Keratinocyte (primary cell): ENCODE measurements at regions not wholly inside any gene's neighbourhood (a gene's known extent, or its start where the extent isn't known, plus 50 kb on each side); places are given as distances from the start of the nearest gene placed in this dataset.

Experiments used
- DNase-seq: peaks from one replicate; pipeline ENCODE4 v3.0.0-alpha.2; 2011; ENCODE audit warnings: low read depth, missing footprints, low spot score
- FAIRE-seq: peaks from 2 replicates; lab custom pipeline; 2011; peaks lifted over from hg19 to GRCh38; lab: Jason Lieb, UNC
- H2AFZ ChIP-seq: 2 replicates; pipeline ENCODE4 v1.6.0; 2012; ENCODE audit warnings: low read length, control low read depth, inconsistent platforms; ENCODE audit not compliant: control insufficient read depth
- H3K27ac ChIP-seq: 2 replicates; pipeline ENCODE4 v1.5.1; 2011; ENCODE audit warnings: low read length; ENCODE audit not compliant: control insufficient read depth, insufficient read depth
- H3K27me3 ChIP-seq: 3 replicates; pipeline ENCODE4 v1.6.0; 2011; ENCODE audit warnings: low read length; ENCODE audit not compliant: control insufficient read depth, insufficient read depth; ENCODE audit errors: extremely low read depth
- H3K36me3 ChIP-seq, 2 experiments: 2 replicates in 1 of 2; 3 replicates in 1 of 2; pipeline ENCODE4 v1.5.1; 2011; ENCODE audit warnings: low read length in 2 of 2, mild to moderate bottlenecking in 1 of 2; ENCODE audit not compliant: control insufficient read depth in 2 of 2, insufficient read depth in 2 of 2; ENCODE audit errors: extremely low read depth in 1 of 2
- H3K4me1 ChIP-seq: 3 replicates; pipeline ENCODE4 v1.5.1; 2011; ENCODE audit warnings: low read length; ENCODE audit not compliant: control insufficient read depth, insufficient read depth; ENCODE audit errors: extremely low read depth
- H3K4me2 ChIP-seq: 3 replicates; pipeline ENCODE4 v1.6.0; 2011; ENCODE audit warnings: low read depth, low read length; ENCODE audit not compliant: control insufficient read depth, insufficient read depth; ENCODE audit errors: extremely low read depth
- H3K4me3 ChIP-seq, 3 experiments: fragments of 200-600 bp in 1 of 3; sonication (generic) in 1 of 3; 2 replicates in 2 of 3; 3 replicates in 1 of 3; pipeline ENCODE4 v1.5.1; 2011 to 2016; ENCODE audit warnings: low read length in 3 of 3, mild to moderate bottlenecking in 3 of 3, control low read depth in 2 of 3, inconsistent platforms in 1 of 3, low read depth in 1 of 3, mixed read lengths in 1 of 3, mixed run types in 1 of 3, moderate library complexity in 1 of 3; ENCODE audit not compliant: control insufficient read depth in 2 of 3, insufficient read depth in 2 of 3; ENCODE audit errors: extremely low read depth in 1 of 3
- H3K79me2 ChIP-seq: 2 replicates; pipeline ENCODE4 v1.6.0; 2012; ENCODE audit warnings: low read length; ENCODE audit not compliant: control insufficient read depth, insufficient read depth
- H3K9ac ChIP-seq: 3 replicates; pipeline ENCODE4 v1.6.0; 2011; ENCODE audit warnings: low read length; ENCODE audit not compliant: control insufficient read depth, insufficient read depth; ENCODE audit errors: extremely low read depth
- H3K9me1 ChIP-seq: 3 replicates; pipeline ENCODE4 v1.6.0; 2011; ENCODE audit warnings: low read length; ENCODE audit not compliant: control insufficient read depth, insufficient read depth; ENCODE audit errors: extremely low read depth
- H3K9me3 ChIP-seq: 2 replicates; pipeline ENCODE4 v1.5.1; 2012; ENCODE audit warnings: low read depth, low read length; ENCODE audit not compliant: control insufficient read depth
- H4K20me1 ChIP-seq: 3 replicates; pipeline ENCODE4 v1.6.0; 2011; ENCODE audit warnings: low read length; ENCODE audit not compliant: control insufficient read depth, insufficient read depth; ENCODE audit errors: extremely low read depth
- EZH2 ChIP-seq: IDR thresholded peaks from one replicate; pipeline ENCODE4 v1.6.1; 2012; ENCODE audit warnings: inconsistent platforms, mild to moderate bottlenecking, low read length, moderate library complexity
- dilution Hi-C: fragments of 300-500 bp; cut with MboI; formaldehyde crosslinking; loops from one replicate; pipeline ENCODE4 v1.7.0; 2020; ENCODE audit warnings: low sequenced_read_pairs; ENCODE audit not compliant: extremely low pct_ligation_motif_present
- TF ChIP-seq, protein P1 (sequence below), 3 experiments: IDR thresholded peaks in 1 of 3; conservative IDR thresholded peaks in 1 of 3; optimal IDR thresholded peaks in 1 of 3; 2 replicates in 2 of 3; 3 replicates in 1 of 3; pipeline versions ENCODE3 to v1.5.1; 2011; ENCODE audit warnings: low read length in 3 of 3, mild to moderate bottlenecking in 3 of 3, moderate library complexity in 2 of 3, control low read depth in 1 of 3, inconsistent platforms in 1 of 3; ENCODE audit not compliant: insufficient read depth in 2 of 3; ENCODE audit errors: extremely low read depth in 1 of 3

- Histone ChIP-seq H3K4me3 (no peak overlapping the region), H3K9me1 (no peaks in the 10 kb centered on the region), H3K79me2 (no peaks in the 10 kb centered on the region), H3K9ac (no peak overlapping the region), H3K27me3 (no peaks in the 10 kb centered on the region), H3K36me3 (no peaks in the 10 kb centered on the region), H3K4me1 (peaks cover 20% of the 10 kb centered on the region), H4K20me1 (no peaks in the 10 kb centered on the region), H2AFZ (no peak overlapping the region), H3K4me2 (no peak overlapping the region), H3K27ac (no peak overlapping the region), H3K9me3 (peaks cover 3% of the 10 kb centered on the region)
- dilution Hi-C loops: no loop called here
- TF ChIP-seq EZH2: no peak
- TF ChIP-seq, protein P1, sequence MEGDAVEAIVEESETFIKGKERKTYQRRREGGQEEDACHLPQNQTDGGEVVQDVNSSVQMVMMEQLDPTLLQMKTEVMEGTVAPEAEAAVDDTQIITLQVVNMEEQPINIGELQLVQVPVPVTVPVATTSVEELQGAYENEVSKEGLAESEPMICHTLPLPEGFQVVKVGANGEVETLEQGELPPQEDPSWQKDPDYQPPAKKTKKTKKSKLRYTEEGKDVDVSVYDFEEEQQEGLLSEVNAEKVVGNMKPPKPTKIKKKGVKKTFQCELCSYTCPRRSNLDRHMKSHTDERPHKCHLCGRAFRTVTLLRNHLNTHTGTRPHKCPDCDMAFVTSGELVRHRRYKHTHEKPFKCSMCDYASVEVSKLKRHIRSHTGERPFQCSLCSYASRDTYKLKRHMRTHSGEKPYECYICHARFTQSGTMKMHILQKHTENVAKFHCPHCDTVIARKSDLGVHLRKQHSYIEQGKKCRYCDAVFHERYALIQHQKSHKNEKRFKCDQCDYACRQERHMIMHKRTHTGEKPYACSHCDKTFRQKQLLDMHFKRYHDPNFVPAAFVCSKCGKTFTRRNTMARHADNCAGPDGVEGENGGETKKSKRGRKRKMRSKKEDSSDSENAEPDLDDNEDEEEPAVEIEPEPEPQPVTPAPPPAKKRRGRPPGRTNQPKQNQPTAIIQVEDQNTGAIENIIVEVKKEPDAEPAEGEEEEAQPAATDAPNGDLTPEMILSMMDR (optimal IDR thresholded peaks at IDR 0.05 in 1 of 3, IDR thresholded peaks at IDR 0.05 in 1 of 3, conservative IDR thresholded peaks at IDR 0.05 in 1 of 3; ENCODE audit: extremely low read depth in 1 of 3, insufficient read depth in 2 of 3, low read length in 3 of 3): no peak
- FAIRE-seq (no peak), DNase-seq (no peak)
Observed at GRCh38 chr6:26221186-26221585, 134.0 kb downstream of the HFE start.

DNA sequence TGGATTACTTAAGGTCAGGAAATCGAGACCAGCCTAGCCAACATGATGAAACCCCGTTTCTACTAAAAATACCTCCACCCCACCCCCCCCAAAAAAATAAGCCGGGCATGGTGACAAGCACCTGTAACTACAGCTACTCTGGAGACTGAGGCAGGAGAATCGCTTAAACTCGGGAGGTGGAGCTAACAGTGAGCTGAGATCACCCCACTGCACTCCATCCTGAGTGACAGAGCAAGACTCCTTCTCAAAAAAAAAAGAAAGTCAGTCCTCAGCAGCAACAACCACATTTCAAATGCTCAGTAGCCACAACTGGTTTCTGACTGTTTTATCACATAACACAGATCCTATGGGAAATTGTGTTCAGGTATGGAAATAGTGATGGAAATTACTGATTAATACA is 135.3 kb downstream of the HFE start:
- dilution Hi-C loops: no loop called here
- Histone ChIP-seq H3K27ac (peak overlapping the region; percentile 97), H2AFZ (peak overlapping the region; percentile 38), H3K9ac (peak overlapping the region; percentile 13), H3K4me2 (peak overlapping the region; percentile 80), H3K9me3 (peaks cover 3% of the 10 kb centered on the region), H3K36me3 (no peaks in the 10 kb centered on the region), H3K9me1 (no peaks in the 10 kb centered on the region), H3K4me1 (peaks cover 23% of the 10 kb centered on the region), H3K79me2 (no peaks in the 10 kb centered on the region), H4K20me1 (no peaks in the 10 kb centered on the region), H3K4me3 (peak overlapping the region in 1 of 3 experiments; percentile 71), H3K27me3 (no peaks in the 10 kb centered on the region)
- no peak for FAIRE-seq
- DNase-seq: no peak
- TF ChIP-seq, protein P1 (optimal IDR thresholded peaks at IDR 0.05 in 1 of 3, IDR thresholded peaks at IDR 0.05 in 1 of 3, conservative IDR thresholded peaks at IDR 0.05 in 1 of 3; ENCODE audit: extremely low read depth in 1 of 3, insufficient read depth in 2 of 3, low read length in 3 of 3): no peak
- no peak for TF ChIP-seq EZH2
